ENCODE measurements at regions not wholly inside any gene's neighbourhood (a gene's known extent, or its start where the extent isn't known, plus 50 kb on each side); places are given as distances from the start of the nearest gene placed in this dataset.

- TF ChIP-seq CTCF (IDR thresholded peaks at IDR 0.05): peak; percentile 59
- TF ChIP-seq MAX (IDR thresholded peaks at IDR 0.05; ENCODE audit: low read depth): no peak
- TF ChIP-seq POLR2AphosphoS5 (IDR thresholded peaks at IDR 0.05; ENCODE audit: low read depth, low read length): no peak
- TF ChIP-seq JUND (IDR thresholded peaks at IDR 0.05): no peak
- no peak for TF ChIP-seq CHD2 (IDR thresholded peaks at IDR 0.05; ENCODE audit: low read length, partially characterized antibody)
- TF ChIP-seq, protein P1, sequence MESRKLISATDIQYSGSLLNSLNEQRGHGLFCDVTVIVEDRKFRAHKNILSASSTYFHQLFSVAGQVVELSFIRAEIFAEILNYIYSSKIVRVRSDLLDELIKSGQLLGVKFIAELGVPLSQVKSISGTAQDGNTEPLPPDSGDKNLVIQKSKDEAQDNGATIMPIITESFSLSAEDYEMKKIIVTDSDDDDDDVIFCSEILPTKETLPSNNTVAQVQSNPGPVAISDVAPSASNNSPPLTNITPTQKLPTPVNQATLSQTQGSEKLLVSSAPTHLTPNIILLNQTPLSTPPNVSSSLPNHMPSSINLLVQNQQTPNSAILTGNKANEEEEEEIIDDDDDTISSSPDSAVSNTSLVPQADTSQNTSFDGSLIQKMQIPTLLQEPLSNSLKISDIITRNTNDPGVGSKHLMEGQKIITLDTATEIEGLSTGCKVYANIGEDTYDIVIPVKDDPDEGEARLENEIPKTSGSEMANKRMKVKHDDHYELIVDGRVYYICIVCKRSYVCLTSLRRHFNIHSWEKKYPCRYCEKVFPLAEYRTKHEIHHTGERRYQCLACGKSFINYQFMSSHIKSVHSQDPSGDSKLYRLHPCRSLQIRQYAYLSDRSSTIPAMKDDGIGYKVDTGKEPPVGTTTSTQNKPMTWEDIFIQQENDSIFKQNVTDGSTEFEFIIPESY (IDR thresholded peaks at IDR 0.05; ENCODE audit: borderline replicate concordance, low read depth): no peak
- no peak for TF ChIP-seq YY1 (IDR thresholded peaks at IDR 0.05; ENCODE audit: low read depth)
Measured at GRCh38 chr3:18295171-18295920, 129.8 kb downstream of the SATB1 start.

Measured in SK-N-SH (cell line).